Breast epithelium (tissue), 3 donors: ENCODE measurements at regions not wholly inside any gene's neighbourhood (a gene's known extent, or its start where the extent isn't known, plus 50 kb on each side); places are given as distances from the start of the nearest gene placed in this dataset.

Experiments
- POLR2A ChIP-seq: fragments of 450-650 bp; IDR thresholded peaks from one replicate; pipeline ENCODE4 v1.6.1; 2016; ENCODE audit warnings: antibody characterized with exemption, mild to moderate bottlenecking, moderate library complexity
- POLR2AphosphoS5 ChIP-seq, 3 donors: sonication (generic); formaldehyde crosslinking; IDR thresholded peaks; one replicate each; pipeline ENCODE4 v1.6.1; 2017; ENCODE audit warnings: antibody characterized with exemption in 3 of 3

DNA sequence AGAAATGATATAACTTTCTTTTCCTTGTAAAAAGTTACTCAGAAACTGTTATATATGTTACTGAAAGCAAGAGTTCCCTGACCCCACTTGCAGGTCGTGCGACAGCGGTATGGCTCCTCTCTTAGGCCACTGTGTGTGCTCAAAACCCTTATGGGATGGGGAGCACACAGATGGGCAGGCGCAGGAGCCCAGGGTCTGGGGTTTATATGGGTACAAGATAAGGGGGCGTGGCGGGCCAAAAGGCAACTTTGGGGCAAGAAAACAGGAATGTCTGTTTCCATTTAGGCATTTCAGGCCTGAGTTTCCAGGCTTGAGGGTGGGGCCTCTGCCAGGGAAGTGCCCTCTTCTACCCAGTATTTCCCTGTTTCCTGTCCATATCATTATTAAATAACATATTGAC lies 736.5 kb downstream of the VGLL3 start:
- TF ChIP-seq POLR2AphosphoS5 (IDR thresholded peaks at IDR 0.05), result no peak
- TF ChIP-seq POLR2A, result no peak
